DMS153 (cell line): ENCODE measurements at regions not wholly inside any gene's neighbourhood (a gene's known extent, or its start where the extent isn't known, plus 50 kb on each side); places are given as distances from the start of the nearest gene placed in this dataset.

Source experiments
- DNase-seq: peaks from one replicate; lab custom pipeline; 2025; lab: John Stamatoyannopoulos, UW

- DNase-seq = no peak
Measured at GRCh38 chr5:28165096-28165495, 1126.7 kb upstream of the CDH9 start.

DNA sequence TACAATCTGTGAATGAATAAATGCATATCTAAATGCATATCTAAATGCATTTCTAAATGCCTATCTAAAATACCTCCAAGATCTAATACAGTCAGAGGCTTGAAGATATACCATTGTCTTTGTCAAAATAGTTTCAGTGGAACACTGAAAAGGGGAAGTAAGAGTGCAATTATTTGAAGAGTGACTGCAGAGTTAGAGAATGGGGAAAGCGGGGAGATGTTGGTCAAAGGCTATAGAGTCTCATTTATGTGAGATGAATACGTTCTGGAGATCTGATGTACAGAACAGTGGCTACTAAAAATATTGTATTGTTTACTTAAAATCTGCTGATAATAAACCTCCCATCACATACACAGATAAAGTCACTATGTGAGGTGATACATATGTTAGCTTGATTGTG, 1126.2 kb upstream of the CDH9 start:
- DNase-seq = no peak

GRCh38 chr5:28156981-28157380, 1118.6 kb upstream of the CDH9 start:
- DNase-seq = no peak

- no peak for DNase-seq
Measured at GRCh38 chr5:28143519-28143918, 1105.1 kb upstream of the CDH9 start.

DNA sequence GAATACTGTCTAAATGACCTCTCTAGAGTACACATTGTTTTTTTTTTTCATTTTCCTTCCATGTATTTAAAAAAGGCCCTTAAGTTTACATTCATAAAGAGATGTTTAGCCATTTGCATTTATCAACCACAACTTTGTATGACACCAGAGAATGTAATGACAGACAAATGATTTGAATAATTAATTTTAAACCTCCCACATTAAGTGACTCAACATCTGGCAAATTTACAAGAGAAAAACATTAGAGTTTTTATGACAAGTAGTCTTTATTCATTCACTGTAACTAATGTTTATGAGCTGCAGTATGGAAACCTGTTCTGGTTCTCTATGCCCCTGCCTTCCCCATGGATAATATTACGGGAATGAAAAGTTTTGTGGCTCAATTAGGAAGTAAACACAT, 1093.8 kb upstream of the CDH9 start:
- no peak for DNase-seq

DNA sequence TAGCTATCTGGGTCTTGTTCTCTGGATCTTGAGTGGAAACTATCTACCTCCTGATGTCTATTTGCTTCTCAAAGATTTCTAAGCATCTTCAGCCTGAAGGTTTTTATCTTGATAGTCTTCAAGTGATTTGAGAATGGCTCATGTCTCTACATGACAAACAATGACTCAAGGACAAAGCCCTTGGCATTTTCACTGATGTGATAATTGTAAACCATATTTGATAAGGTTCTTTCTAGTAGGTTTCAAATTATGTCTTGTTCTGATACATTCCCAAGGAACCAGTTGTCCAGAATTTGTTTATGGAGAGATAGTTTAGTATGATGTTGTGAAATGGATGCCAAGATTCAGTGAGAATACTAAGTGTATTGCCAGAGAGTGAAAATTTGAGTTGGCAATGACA, 1079.3 kb upstream of the CDH9 start:
- no peak for DNase-seq

- DNase-seq = no peak
Measured at GRCh38 chr5:28117273-28117672, 1078.9 kb upstream of the CDH9 start.

- no peak for DNase-seq
Measured at GRCh38 chr5:28110781-28111180, 1072.4 kb upstream of the CDH9 start.

- no peak for DNase-seq
Measured at GRCh38 chr5:28104080-28104479, 1065.7 kb upstream of the CDH9 start.

DNA sequence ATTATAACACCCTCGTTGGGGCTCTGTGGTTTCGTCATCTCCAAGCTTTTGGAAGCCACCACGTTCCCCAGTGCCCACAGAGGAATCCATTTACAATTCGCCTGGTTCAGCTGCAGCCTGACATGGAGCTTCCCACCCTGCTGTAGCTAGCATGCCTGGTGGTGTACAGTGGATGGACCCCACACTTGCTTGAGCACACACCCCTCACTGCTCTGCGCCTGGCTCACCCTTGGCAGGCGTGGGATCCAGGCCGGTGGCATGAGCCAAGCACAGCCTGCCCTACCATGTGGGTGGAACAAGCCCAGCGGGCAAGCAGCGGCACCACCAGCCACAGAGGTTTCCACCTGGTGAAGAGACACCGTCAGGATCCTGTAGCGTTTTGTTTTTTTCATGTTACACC, 1045.7 kb upstream of the CDH9 start:
- no peak for DNase-seq

DNA sequence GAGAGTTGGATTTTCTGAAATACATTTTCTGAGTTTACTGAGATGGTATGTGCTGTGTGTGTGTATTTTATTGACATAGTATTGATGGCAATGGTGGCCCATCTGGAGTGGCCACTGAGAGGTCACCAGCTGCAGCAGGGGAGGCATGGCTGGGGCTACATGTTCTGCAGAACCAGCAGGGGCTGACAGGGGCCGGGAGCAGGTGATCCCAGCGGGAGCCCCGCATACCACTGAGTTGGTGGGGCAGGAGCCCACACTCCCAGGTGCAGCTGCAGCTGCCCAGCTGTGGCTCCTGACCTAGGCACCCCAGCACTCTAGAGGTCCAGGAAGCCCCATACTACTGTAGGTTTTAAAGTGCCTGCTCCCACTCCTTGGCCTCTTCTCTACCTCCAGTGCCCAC, 1044.2 kb upstream of the CDH9 start:
- DNase-seq = no peak

DNA sequence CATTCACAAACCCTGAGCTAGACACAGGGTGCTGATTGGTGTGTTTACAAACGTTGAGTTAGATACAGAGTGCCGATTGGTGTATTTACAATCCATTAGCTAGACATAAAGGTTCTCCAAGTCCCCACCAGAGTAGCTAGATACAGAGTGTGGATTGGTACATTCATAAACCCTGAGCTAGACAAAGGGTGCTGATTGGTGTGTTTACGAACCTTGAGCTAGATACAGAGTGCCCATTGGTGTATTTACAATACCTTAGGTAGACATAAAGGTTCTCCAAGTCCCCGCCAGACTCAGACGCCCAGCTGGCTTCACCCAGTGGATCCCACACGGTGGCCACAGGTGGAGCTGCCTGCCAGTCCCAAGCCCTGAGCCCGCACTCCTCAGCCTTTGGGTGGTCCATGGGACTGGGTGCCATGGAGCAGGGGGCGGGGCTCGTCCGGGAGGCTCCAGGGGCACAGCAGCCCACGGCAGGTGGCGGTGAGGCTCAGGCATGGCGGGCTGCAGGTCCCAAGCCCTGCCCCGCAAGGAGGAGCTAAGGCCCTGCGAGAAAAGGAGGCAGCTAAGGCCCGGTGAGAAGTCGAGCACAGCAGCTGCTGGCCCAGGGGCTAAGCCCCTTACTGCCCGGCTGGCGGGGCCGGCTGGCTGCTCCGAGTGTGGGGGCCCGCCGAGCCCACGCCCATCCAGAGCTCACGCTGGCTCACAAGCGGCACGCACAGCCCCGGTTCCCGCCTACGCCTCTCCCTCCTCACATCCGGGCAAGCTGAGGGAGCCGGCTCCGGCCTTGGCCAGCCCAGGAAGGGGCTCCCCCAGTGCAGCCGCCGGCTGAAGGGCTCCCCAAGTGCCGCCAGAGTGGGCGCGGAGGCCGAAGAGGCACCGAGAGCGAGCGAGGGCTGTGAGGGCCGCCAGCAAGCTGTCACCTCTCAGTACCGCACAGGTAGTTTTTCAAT, 1039.2 kb upstream of the CDH9 start:
- DNase-seq = no peak

GRCh38 chr5:28066856-28067255, 1028.5 kb upstream of the CDH9 start:
- DNase-seq = no peak

DNA sequence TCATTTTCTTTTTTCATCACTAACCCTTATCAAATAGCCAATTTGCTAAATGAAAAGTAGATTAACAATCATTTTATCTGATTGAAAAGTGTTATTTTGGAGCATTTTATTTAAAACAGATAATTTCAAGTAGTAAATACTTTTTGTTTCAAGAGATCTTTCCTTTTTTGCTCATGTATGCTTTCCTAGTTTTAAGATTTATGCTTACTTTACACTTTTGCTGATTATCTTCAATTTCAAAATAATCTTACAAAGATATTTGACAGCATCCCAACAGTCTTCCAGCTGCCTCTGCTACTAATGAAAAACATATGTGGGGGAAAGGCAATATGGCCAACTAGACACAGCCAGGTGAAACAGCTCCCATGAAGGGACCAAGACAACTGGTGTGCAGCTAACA, 1027.3 kb upstream of the CDH9 start:
- DNase-seq = no peak

DNA sequence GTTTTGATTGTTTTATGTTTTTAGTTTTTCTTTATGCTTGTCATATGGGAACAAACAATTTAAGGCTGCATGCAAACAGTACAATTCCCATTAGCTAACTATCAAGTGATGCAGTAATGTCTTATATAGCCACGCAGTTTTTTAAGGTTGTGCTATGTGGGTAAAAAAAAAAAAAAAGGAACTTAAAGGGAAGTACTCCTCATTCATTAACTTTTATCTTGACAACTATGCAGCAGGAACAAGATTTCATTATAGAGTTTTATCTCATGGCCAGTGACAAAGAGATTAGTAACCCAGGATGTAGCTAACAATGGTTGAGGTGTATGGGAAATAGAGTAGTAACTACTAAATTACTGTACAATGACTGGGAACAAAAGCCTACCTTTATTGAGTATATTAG, 1008.2 kb upstream of the CDH9 start:
- DNase-seq = no peak

DNA sequence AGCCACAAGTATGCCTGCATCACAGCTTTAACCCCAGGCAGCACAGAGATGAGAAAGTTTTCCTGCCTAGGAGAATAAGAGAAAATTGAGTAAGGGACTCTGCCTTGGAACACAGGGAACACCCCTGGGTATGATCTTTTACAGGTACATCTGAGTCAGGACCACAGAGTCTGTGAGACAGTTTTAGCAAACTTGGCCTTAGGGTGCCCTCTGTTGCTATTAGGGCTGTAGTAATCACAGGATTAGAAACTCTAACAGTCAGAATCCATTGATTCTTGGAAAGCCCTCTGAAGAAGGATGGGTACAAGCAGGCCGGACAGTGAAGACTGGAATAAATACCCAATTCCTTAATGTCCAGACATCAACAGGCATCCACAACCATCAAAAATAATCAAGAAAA, 989.5 kb upstream of the CDH9 start:
- no peak for DNase-seq

DNA sequence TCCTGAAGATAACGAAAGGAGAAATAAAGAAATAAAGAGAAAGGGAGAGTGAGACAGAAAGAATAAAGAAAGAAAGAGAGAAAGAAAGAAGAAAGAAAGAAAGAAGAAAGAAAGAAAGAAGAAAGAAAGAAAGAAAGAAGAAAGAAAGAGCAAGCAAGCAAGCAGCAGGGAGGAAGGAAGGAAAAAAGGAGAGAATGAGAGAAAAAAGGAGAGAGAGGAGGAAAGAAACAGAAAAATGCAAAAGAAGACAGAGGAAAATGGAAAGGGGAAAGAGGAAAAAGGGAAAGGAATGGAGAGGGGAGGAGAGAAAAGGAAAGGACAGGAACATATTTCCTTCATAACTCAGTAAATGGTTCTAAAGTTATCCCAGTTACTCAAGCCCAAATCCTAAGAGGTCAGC, 978.8 kb upstream of the CDH9 start:
- no peak for DNase-seq

- DNase-seq = peak; percentile 1
Measured at GRCh38 chr5:28014779-28015178, 976.4 kb upstream of the CDH9 start.

DNA sequence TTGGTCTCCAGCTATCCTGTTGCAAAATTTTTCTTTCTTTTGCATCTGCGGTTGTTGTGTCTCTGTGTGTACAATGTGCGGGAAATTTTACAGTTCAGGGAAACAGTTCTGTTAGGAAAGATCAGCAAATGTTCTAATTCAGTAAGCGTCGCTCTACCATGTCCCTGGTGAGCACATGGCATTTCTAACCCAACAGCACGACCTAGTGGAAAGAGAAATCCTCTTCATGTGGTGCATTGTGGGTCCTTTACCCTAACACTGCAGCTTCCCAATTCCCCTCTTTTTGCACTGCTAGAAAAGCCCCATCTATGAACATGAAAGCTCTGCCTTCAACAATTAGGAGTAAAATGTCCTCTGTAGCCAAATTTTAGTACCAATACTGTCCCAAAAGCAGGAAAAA, 974.2 kb upstream of the CDH9 start:
- no peak for DNase-seq

GRCh38 chr5:28009576-28009975, 971.2 kb upstream of the CDH9 start:
- DNase-seq = no peak

DNA sequence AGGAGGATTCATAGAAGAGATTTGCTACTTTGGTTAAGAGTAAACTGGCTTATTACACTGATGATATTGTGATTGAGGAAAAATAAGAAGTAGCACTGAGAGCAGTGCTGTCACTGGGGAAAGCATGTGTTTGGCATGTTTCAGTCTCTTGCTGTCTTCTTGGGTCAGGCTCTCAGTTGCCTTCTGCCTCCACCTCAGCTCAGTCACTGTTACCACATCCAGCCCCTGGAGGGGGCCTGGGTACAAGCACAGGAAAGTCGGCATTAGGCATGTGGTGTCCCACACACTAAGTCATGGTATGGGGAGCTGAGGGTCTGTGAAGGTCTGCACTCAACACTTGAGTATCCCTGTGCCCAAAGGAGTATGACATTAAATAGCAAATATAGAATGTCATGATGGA, 958.3 kb upstream of the CDH9 start:
- DNase-seq = no peak

DNA sequence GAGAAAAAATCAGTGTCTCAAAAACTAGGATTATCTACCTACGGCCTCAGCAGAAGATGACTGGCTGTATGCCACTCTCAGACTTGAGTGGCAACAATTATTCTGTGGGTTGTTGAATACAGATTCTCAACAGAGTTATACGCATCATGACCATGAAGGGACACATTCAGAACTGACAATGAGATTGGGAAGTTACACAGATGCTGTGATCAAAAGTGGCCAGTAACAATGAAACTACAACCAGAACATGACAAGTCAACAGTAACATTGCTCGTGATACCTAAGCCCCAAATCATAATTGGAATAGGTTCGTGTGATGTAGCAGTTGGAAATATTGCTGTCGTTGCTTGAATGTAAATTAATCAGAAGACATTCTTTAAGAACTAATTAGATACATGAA, 957.5 kb upstream of the CDH9 start:
- no peak for DNase-seq

GRCh38 chr5:27978322-27978721, 939.9 kb upstream of the CDH9 start:
- DNase-seq = no peak

GRCh38 chr5:27969157-27969556, 930.8 kb upstream of the CDH9 start:
- DNase-seq = no peak
